H1 (cell line): ENCODE measurements at regions not wholly inside any gene's neighbourhood (a gene's known extent, or its start where the extent isn't known, plus 50 kb on each side); places are given as distances from the start of the nearest gene placed in this dataset.

Source experiments
- E2F6 ChIP-seq: IDR thresholded peaks from 2 replicates; pipeline ENCODE4 v1.6.1; 2012; ENCODE audit warnings: inconsistent platforms
- EGR1 ChIP-seq: IDR thresholded peaks from 2 replicates; pipeline ENCODE4 v1.6.1; 2011; ENCODE audit warnings: low read depth, low read length, borderline replicate concordance
- FOSL1 ChIP-seq: IDR thresholded peaks from 2 replicates; pipeline ENCODE4 v1.6.1; 2011; ENCODE audit warnings: mild to moderate bottlenecking, low read depth, low read length, moderate library complexity; ENCODE audit not compliant: insufficient read depth
- HDAC6 ChIP-seq: IDR thresholded peaks from one replicate; pipeline ENCODE4 v1.7.1; 2012; ENCODE audit warnings: low read depth, mild to moderate bottlenecking, inconsistent platforms, low read length, moderate library complexity
- NRF1 ChIP-seq: IDR thresholded peaks from 2 replicates; pipeline ENCODE4 v1.6.1; 2011; ENCODE audit warnings: mild to moderate bottlenecking, low read depth, low read length, improper control_type of control experiment
- YY1 ChIP-seq: IDR thresholded peaks from 2 replicates; pipeline ENCODE4 v1.6.1; 2011; ENCODE audit warnings: low read depth, mild to moderate bottlenecking, low read length
- TF ChIP-seq, protein P1 (sequence below): IDR thresholded peaks from 2 replicates; pipeline ENCODE4 v1.6.1; 2012; ENCODE audit warnings: inconsistent platforms

DNA sequence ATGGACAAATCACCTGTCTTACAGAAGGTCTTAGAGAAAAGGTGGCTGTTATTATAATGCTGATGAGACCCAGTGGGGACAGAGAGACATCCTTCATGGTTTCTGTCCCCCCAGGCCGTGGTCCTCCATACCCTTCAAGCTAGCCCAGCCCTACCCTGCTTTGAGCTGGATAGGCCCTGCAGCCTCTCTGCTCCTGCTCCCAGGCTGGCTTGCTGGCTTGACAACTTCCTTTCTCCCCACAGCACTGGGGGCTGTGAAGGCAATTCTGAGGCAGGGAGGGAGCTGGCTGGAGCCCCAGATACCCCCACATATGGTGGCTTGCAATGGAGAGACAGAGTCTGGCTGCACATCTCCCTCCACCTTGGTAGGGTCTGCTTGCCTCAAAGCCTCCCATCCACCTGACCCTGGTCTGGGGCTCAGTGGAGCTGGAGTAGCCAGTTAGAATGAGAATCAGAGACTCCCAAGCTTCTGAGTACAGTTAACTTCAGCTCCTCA, 118.2 kb downstream of the PJA1 start (continued):
- TF ChIP-seq YY1 (no peak), HDAC6 (no peak), FOSL1 (no peak), E2F6 (no peak), EGR1 (no peak), NRF1 (no peak)
- TF ChIP-seq, protein P1, sequence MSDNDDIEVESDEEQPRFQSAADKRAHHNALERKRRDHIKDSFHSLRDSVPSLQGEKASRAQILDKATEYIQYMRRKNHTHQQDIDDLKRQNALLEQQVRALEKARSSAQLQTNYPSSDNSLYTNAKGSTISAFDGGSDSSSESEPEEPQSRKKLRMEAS: no peak
- TF ChIP-seq, all 59 proteins: peak for 0
